ENCODE measurements at regions not wholly inside any gene's neighbourhood (a gene's known extent, or its start where the extent isn't known, plus 50 kb on each side); places are given as distances from the start of the nearest gene placed in this dataset.

- no peak for DNase-seq (ENCODE audit: extremely low read depth, low read depth, low spot score)
These were observed 52.0 kb upstream of the RPL11 start for GRCh38 chr1:23639460-23640095.

- DNase-seq (ENCODE audit: extremely low read depth, low read depth, low spot score): no peak
These were observed 52.8 kb upstream of the RPL11 start for GRCh38 chr1:23638786-23639241.

GRCh38 chr1:23638188-23638619 is 53.4 kb upstream of the RPL11 start:
- no peak for DNase-seq (ENCODE audit: extremely low read depth, low read depth, low spot score)

- no peak for DNase-seq (ENCODE audit: extremely low read depth, low read depth, low spot score)
These were observed 55.6 kb upstream of the RPL11 start for GRCh38 chr1:23636009-23636408.

GRCh38 chr1:23634840-23635651 is 56.6 kb upstream of the RPL11 start:
- peak; percentile 48 for DNase-seq (ENCODE audit: extremely low read depth, low read depth, low spot score)

GRCh38 chr1:23634518-23634839 is 57.1 kb upstream of the RPL11 start:
- no peak for DNase-seq (ENCODE audit: extremely low read depth, low read depth, low spot score)

GRCh38 chr1:23632479-23633160 is 59.0 kb upstream of the RPL11 start:
- DNase-seq (ENCODE audit: extremely low read depth, low read depth, low spot score): no peak

GRCh38 chr1:23629708-23630290 is 61.8 kb upstream of the RPL11 start:
- no peak for DNase-seq (ENCODE audit: extremely low read depth, low read depth, low spot score)

- DNase-seq (ENCODE audit: extremely low read depth, low read depth, low spot score): no peak
These were observed 62.6 kb upstream of the RPL11 start for GRCh38 chr1:23628951-23629387.

- DNase-seq (ENCODE audit: extremely low read depth, low read depth, low spot score): no peak
These were observed 64.4 kb upstream of the RPL11 start for GRCh38 chr1:23627069-23627735.

- DNase-seq (ENCODE audit: extremely low read depth, low read depth, low spot score): no peak
These were observed 65.6 kb upstream of the RPL11 start for GRCh38 chr1:23625929-23626535.

- DNase-seq (ENCODE audit: extremely low read depth, low read depth, low spot score): no peak
These were observed 66.1 kb upstream of the RPL11 start for GRCh38 chr1:23625459-23625858.

- DNase-seq (ENCODE audit: extremely low read depth, low read depth, low spot score): no peak
These were observed 65.1 kb upstream of the ID3 start for GRCh38 chr1:23624440-23624839.

- DNase-seq (ENCODE audit: extremely low read depth, low read depth, low spot score): no peak
These were observed 63.0 kb upstream of the ID3 start for GRCh38 chr1:23622284-23622683.

- no peak for DNase-seq (ENCODE audit: extremely low read depth, low read depth, low spot score)
These were observed 61.3 kb upstream of the ID3 start for GRCh38 chr1:23620605-23621004.

- DNase-seq (ENCODE audit: extremely low read depth, low read depth, low spot score): no peak
These were observed 60.2 kb upstream of the ID3 start for GRCh38 chr1:23619299-23620188.

- DNase-seq (ENCODE audit: extremely low read depth, low read depth, low spot score): no peak
These were observed 59.3 kb upstream of the ID3 start for GRCh38 chr1:23618586-23619083.

- no peak for DNase-seq (ENCODE audit: extremely low read depth, low read depth, low spot score)
These were observed 57.8 kb upstream of the ID3 start for GRCh38 chr1:23617084-23617521.

GRCh38 chr1:23616292-23616824 is 57.1 kb upstream of the ID3 start:
- DNase-seq (ENCODE audit: extremely low read depth, low read depth, low spot score): no peak
